KG1 (cell line): ENCODE measurements at regions not wholly inside any gene's neighbourhood (a gene's known extent, or its start where the extent isn't known, plus 50 kb on each side); places are given as distances from the start of the nearest gene placed in this dataset.

ENCODE experiments used
- DNase-seq: peaks from one replicate; lab custom pipeline; 2025; lab: John Stamatoyannopoulos, UW

DNA sequence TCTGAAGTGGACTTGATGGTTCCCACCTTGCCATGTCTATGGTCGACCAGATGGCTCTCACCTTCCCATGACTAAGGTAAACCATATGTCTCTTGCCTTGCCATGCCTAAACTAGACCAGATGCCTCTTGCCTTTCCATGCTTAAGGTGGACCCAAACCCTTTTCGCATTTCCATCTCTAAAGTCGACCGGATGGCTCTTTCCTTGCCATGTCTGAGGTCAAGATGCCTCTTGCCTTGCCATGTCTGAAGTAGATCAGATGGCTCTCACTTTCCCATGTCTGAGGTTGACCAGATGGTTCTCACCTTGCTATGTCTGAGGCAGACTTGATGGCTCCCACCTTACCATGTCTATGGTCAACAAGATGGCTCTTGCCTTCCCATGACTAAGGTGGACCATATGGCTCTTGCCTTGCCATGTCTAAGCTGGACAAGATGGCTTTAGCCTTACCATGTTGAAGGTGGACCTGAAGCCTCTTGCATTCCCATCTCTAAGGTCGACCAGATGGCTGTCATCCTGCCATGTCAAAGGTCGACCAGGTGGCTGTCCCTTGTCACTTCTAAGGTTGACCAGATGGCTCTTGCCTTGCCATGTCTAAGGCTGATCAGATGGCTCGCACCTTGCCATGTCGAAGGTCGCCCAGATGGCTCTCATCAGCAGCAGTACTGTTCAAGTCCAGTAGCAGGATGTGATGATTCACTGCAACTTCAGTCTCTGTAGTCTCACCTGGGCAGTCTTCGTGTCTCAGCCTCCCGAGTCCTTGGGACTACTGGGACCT lies 1439.4 kb downstream of the UQCRFS1 start:
- DNase-seq: no peak

DNA sequence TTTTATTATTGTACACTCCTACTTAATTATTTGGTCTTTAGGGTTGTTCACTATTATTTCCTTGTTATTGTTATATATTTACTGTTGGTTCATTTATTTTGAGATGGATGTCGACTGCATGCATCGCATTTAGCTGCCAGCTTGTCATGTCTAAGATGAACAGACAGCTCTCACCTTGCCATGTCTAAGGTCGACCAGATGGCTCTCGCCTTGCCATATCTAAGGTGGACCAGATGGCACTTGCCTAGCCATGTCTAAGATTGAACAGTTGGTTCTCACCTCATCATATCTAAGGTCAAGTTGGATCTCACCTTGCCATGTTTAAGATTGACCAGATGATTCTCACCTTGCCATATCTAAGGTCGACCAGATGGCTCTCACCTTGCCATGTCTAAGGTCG lies 1440.9 kb downstream of the UQCRFS1 start:
- DNase-seq: no peak

DNA sequence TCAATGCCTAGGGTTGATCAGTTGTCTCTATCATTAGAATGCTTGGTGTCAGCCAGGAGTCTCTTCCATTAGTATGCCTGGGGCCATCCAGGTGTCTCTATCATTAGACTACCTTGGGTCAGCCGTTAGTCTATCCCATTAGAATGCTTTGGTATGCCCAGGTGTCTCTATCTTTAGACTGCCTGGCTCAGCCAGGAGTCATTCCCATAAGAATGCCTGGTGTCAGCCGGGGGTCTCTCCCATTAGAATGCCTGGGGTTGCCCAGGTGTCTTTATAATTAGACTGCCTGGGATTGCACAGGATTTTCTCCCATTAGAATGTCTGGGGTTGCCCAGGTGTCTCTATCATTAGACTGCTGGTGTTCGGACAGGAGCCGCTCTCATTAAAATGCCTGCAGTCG lies 1442.9 kb downstream of the UQCRFS1 start:
- DNase-seq: no peak

DNA sequence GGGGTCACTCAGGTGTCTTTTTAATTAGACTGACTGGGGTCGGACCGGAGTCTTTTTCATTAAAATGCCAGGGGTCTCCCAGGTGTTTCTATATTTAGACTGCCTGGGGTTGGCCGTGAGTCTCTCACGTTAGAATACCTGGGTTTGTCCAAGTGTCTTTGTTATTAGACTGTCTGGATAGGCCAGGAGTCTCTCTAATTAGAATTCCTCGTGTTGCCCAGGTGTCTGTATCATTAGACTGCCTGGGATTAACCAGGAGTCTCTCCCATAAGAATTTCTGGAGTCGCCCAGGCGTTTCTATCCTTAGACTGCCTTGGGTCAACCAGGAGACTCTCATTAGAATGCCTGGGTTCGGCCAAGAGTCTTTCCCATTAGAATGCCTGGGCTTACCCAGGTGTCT lies 1445.7 kb downstream of the UQCRFS1 start:
- no peak for DNase-seq

- DNase-seq: no peak
Observed at GRCh38 chr19:27765912-27766725, 1446.8 kb downstream of the UQCRFS1 start.

- no peak for DNase-seq
Observed at GRCh38 chr19:27765397-27765796, 1447.6 kb downstream of the UQCRFS1 start.

- DNase-seq: no peak
Observed at GRCh38 chr19:27764186-27764804, 1448.7 kb downstream of the UQCRFS1 start.

DNA sequence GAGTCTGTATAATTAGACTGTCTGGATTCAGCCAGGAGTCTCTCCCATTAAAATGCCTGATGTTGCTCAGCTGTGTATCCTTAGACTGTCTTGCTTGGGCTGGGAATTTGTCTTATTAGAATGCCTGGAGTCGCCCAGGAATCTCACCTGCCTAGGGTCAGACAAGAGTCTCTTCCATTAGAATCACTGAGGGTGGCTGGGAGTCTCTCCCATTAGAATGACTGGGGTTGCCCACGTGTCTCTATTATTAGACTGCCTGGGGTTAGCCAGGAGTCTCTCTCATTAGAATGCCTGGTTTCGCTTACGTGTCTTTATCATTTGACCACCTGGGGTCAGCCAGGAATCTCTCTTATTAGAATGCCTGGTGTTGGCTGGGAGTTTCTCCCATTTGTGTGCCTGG lies 1450.0 kb downstream of the UQCRFS1 start:
- DNase-seq: no peak

- DNase-seq: no peak
Observed at GRCh38 chr19:27759896-27760295, 1453.1 kb downstream of the UQCRFS1 start.

GRCh38 chr19:27758626-27759505 lies 1454.1 kb downstream of the UQCRFS1 start:
- DNase-seq: no peak

DNA sequence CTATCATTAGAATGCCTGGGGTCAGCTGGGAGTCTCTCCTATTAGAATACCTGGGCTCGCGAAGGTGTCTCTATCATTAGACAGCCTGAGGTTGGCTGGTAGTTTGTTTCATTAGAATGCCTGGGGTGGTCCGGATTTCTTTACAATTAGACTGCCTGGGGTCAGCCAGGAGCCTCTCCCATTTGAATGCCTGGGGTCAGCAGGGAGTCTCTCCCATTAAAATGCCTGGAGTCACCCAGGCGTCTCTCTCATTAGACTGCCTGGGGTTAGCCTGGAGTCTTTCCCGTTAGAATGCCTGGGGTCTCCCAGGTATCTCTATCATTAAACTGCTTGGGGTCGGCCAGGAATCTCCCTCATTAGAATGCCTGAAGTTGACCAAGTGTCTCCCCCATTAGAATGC lies 1458.3 kb downstream of the UQCRFS1 start:
- no peak for DNase-seq

DNA sequence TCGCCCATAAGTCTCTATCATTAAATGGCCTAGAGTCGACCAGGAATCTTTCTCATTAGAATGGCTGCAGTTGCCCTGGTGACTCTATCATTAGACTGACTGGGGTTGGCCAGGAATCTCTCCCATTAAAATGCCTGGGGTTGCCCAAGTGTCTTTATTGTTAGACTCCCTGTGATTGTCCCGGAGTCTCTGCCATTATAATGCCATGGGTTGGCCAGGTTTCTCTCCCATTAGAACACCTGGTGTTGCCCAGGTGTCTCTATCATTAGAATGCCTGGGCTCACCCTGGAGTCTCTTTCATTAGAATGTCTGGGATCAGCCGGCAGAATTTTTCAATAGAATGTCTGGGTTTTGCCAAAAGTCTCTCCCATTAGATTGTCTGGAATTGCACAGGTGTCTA lies 1459.3 kb downstream of the UQCRFS1 start:
- DNase-seq: no peak

DNA sequence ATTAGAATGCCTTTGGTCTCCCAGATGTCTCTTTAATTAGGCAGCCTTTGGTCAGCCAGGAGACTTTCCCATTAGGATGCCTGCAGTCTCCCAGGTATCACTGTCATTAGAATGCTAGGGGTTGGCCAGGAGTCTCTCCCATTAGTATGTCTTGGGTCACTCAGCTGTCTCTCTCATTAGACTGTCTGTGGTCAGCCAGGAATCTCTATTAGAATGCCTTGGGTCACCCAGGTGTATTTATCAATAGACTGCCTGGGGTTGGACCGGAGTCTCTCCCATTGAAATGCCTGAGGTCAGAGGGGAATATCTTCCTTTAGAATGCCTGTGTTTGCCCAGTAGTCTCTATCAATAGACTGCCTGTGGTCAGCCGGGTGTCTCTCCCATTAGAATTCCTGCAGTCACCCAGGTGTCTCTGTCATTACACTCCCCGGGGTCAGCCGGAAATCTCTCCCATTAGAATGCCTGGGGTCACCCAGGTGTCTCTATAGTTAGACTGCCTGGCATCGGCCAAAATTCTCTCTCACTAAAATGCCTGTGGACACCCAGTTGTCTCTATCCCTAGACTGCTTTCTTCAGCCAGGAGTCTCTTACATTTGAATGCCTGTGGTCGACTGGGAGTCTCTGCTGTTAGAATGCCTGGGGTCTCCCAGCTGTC lies 1460.3 kb downstream of the UQCRFS1 start:
- no peak for DNase-seq

- no peak for DNase-seq
Observed at GRCh38 chr19:27751044-27751391, 1461.9 kb downstream of the UQCRFS1 start.

GRCh38 chr19:27750391-27751043 lies 1462.4 kb downstream of the UQCRFS1 start:
- no peak for DNase-seq

DNA sequence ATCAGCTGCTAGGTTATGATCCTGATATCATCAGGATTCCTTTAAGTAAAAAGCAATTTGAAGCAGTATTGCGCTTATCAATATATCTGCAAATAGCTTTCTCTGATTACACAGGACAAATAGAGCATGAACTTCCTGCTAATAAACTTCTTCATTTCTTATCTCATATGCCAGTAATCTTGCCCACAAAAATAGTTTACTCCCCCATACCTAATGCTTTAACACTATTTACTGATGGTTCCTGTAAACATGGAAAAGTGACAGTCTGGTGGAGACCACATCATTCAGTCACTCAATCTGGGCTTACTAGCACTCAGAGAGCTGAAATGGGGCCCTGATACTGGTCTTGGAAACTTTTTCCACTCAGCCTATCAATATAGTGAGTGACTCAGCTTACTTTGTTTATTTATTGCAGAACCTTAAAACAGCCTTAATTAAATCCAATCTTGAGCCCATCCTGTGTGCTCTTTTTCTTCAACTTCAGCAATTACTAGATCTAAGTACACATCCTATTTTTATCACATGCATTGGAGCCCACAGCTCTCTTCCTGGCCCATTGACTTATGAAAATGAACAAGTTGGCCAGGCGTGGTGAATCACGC lies 1464.3 kb downstream of the UQCRFS1 start:
- no peak for DNase-seq

- no peak for DNase-seq
Observed at GRCh38 chr19:27746691-27747380, 1466.1 kb downstream of the UQCRFS1 start.

- DNase-seq: no peak
Observed at GRCh38 chr19:27745978-27746542, 1466.9 kb downstream of the UQCRFS1 start.

DNA sequence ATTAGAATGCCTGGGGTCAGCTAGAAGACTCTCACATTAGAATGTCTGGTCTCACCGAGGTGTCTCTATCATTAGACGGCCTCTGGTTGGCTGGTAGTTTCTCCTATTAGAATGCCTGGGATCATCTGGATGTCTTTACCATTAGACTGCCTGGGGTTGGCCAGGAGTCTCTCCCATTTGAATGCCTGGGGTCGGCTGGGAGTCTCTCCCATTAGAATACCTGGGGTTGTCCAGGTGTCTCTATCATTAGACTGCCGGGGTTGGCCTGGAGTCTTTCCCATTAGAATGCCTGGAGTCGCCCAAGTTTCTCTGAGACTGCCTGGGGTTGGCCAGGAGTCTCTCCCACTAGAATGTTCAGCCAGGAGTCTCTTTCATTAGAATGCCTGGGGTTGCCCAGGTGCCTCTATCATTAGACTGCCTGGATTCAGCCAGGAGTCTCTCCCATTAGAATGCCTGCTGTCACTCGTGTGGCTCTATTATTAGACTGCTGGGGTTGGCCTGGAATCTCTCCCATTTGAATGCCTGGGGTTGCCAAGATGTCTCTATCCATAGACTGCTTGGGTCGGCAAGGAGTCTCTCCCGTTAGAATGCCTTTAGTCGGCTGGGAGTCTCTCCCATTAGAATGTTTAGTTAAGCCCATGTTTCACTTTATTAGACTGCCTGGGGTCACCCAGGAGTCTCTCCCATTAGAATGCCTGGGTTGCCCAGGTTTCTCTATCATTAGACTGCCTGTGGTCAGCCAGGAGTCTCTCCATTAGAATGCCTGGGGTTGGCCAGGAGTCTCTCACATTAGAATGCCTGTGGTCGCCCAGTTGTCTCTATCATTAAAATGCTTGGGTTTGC lies 1467.8 kb downstream of the UQCRFS1 start:
- DNase-seq: no peak
